GM21737 (cell line): ENCODE measurements at regions not wholly inside any gene's neighbourhood (a gene's known extent, or its start where the extent isn't known, plus 50 kb on each side); places are given as distances from the start of the nearest gene placed in this dataset.
"Not testable (repeated sequence)": the region's sequence is repeated elsewhere in the genome, so short reads cannot be mapped to it uniquely, and the experiment has no call there.

Source experiments
- ATAC-seq: cut with Tn5 transposase; IDR thresholded peaks from one replicate; pipeline ENCODE4 v1.9.1; 2021; ENCODE audit warnings: mild to moderate bottlenecking, moderate library complexity; ENCODE audit not compliant: unreplicated experiment

DNA sequence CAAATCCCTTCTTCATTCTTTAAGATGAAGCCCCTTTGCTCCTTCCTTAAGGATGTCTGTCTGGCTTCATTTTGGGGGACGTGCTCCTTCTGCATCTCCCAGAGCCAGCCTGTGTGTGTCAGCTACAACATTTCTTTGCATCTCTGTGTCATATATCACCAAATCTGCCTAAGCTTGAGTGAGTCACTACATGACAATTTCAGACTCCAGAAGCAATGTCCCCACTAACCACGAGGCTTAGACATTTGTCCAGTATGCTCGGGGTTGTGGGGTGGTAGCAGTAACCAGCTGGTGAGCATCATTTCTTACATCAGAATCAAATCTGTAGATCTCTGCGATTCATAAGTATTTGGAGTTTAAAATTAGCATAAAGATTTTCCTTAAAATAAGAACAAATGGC lies 54.1 kb upstream of the USP14 start:
- ATAC-seq: not testable (repeated sequence)

DNA sequence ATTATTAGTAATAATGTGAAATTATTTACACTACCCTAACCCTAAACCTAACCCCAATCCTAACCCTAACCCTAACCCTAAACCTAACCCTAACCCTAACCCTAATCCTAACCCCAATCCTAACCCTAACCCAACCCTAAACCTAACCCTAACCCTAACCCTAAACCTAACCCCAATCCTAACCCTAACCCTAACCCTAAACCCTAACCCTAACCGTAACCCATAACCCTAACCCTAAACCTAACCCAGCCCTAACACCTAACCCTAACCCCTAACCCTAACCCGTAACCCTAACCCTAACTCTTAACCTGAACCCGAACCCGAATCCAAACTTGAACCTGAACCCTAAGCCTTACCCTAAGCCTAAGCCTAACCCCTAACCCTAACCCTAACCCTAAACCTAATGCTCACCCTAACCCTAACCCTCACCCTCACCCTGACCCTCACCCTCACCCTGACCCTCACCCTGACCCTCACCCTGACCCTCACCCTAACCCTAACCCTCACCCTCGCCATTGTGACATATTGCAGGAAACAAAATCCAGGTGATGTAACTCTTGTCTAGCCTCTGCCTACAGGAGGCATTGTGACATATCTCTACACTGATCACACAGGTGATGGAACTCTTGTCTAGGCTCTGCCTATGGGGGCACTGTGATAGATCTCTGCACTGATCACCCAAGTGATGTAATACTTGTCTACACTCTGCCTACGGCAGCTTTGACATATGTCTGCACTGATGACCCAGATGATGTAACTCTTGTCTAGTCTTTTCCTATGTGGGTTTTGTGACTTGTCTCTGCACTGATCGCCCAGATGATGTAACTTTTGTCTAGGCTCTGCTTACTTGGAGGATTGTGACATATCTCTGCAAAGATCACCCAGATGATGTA lies 53.0 kb upstream of the USP14 start:
- ATAC-seq: not testable (repeated sequence)

DNA sequence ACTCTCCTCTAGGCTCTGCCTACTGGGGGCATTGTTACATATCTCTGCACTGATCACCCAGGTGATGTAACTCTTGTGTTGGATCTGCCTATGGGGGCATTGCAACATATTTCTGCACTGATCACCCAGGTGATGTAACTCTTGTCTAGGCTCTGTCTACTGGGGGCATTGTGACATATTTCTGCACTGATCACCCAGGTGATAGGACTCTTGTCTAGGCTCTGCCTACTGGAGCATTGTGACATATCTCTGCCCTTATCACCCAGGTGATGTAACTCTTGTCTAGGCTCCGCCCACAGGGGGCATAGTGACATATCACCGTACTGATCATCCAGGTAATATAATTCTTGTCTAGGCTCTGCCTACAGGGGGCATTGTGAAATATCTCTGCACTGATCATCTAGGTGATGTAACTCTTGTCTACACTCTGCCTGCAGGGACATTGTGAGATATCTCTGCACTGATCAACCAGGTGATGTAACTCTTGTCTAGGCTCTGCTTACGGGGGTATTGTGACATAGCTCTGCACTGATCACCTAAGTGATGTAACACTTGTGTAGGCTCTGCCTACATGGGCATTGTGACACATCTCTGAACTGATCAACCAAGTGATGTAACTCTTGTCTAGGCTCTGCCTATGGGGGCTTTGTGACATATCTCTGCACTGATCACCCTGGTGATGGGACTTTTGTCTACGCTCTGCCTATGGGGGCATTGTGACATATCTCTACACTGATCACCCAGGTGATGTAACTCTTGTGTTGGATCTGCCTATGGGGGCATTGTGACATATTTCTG lies 52.1 kb upstream of the USP14 start:
- ATAC-seq: not testable (repeated sequence)

DNA sequence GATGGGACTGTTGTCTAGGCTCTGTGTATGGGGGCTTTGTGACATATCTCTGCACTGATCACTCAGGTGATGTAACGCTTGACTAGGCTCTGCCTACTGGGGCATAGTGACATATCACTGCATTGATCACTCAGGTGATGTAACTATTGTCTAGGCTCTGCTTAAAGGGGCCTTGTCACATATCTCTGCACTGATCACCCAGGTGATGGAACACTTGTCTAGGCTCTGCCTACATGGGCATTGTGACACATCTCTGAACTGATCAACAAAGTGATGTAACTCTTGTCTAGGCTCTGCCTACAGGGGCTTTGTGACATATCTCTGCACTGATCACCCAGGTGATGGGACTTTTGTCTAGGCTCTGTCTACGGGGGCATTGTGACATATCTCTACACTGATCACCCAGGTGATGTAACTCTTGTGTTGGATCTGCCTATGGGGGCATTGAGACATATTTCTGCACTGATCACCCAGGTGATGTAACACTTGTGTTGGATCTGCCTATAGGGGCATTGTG lies 51.4 kb upstream of the USP14 start:
- not testable (repeated sequence) for ATAC-seq

DNA sequence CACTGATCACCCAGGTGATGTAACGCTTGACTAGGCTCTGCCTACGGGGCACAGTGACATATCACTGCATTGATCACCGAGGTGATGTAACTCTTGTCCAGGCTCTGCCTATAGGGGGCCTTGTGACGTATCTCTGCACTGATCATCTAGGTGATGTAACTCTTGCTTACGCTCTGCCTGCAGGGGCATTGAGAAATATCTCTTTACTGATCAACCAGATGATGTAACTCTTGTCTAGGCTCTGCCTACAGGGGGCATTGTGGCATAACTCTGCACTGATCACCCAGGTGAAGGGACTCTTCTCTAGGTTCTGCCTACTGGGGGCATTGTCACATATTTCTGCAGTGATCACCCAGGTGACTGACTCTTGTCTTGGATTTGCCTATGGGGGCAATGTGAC lies 50.9 kb upstream of the USP14 start:
- ATAC-seq: not testable (repeated sequence)

DNA sequence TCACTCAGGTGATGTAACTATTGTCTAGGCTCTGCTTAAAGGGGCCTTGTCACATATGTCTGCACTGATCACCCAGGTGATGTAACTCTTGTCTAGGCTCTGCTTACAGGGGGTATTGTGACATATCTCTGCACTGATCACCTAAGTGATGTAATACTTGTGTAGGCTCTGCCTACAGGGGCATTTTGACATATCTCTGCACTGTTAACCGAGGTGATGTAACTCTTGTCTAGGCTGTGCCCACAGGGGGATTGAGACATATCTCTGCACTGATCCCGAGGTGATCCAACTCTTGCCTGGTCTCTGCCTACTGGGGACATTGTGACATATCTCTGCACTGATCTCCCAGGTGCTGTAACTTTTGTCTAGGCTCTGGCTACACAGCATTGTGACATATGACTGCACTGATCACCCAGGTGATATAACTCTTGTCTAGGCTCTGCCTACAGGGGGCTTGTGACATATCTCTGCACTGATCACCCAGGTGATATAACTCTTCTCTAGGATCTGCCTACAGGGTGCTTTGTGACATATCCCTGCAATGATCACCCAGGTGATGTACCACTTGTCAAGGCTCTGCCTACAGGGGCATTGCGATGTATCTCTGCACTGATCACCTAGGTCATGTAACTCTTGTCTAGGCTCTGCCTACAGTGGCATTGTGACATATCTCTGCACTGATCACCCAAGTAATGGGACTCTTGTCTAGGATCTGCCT lies 50.3 kb upstream of the USP14 start:
- peak; percentile 56 for ATAC-seq
